CD4-positive, alpha-beta memory T cell (primary cell): ENCODE measurements at regions not wholly inside any gene's neighbourhood (a gene's known extent, or its start where the extent isn't known, plus 50 kb on each side); places are given as distances from the start of the nearest gene placed in this dataset.
"Not testable (repeated sequence)": the region's sequence is repeated elsewhere in the genome, so short reads cannot be mapped to it uniquely, and the experiment has no call there.

Source experiments
- CTCF ChIA-PET: fragments of 350-600 bp; sonication (Branson Sonifier 250); formaldehyde crosslinking; loops from one replicate; lab custom pipeline; 2021; ENCODE audit warnings: inconsistent platforms; ENCODE audit not compliant: partially characterized antibody; lab: Charles Lee
- POLR2A ChIA-PET: fragments of 350-600 bp; sonication (Branson Sonifier 250); formaldehyde crosslinking; loops from one replicate; lab custom pipeline; 2021; ENCODE audit not compliant: partially characterized antibody; lab: Charles Lee
- DNase-seq, 5 donors: peaks; one replicate each; pipeline versions ENCODE4 v3.0.0 to v3.0.0-alpha.2; 2020 to 2022; ENCODE audit warnings: mixed read lengths in 1 of 5
- H3K27ac ChIP-seq: one replicate; pipeline ENCODE4 v1.7.0; 2013; ENCODE audit warnings: low read depth, low read length
- H3K27me3 ChIP-seq: 2 replicates; pipeline ENCODE4 v1.7.0; 2013; ENCODE audit warnings: mild to moderate bottlenecking, low read length, moderate library complexity; ENCODE audit not compliant: insufficient read depth
- H3K36me3 ChIP-seq: 2 replicates; pipeline ENCODE4 v1.7.0; 2013; ENCODE audit warnings: mild to moderate bottlenecking, low read length, moderate library complexity; ENCODE audit not compliant: insufficient read depth
- H3K4me1 ChIP-seq: 2 replicates; pipeline ENCODE4 v1.7.0; 2013; ENCODE audit warnings: mild to moderate bottlenecking, low read length, moderate library complexity; ENCODE audit not compliant: insufficient read depth
- H3K4me3 ChIP-seq, 2 donors: one replicate each; pipeline ENCODE4 v1.7.0; 2013; ENCODE audit warnings: low read length in 2 of 2, mild to moderate bottlenecking in 1 of 2
- H3K9me3 ChIP-seq, 2 donors: one replicate each; pipeline ENCODE4 v1.7.0; 2013; ENCODE audit warnings: low read length in 2 of 2, control low read depth in 1 of 2; ENCODE audit not compliant: control insufficient read depth in 1 of 2
- H3K27ac Mint-ChIP-seq, 7 donors: one replicate each; pipeline ENCODE4 v1.8.0; 2020 to 2021; ENCODE audit warnings: mixed read lengths in 7 of 7, mild to moderate bottlenecking in 6 of 7, inconsistent platforms in 3 of 7, moderate library complexity in 3 of 7
- H3K27me3 Mint-ChIP-seq, 2 donors: one replicate each; pipeline ENCODE4 v1.8.0; 2020 to 2021; ENCODE audit warnings: mixed read lengths in 2 of 2
- H3K36me3 Mint-ChIP-seq, 2 donors: one replicate each; pipeline ENCODE4 v1.8.0; 2020 to 2021; ENCODE audit warnings: mixed read lengths in 2 of 2, inconsistent platforms in 1 of 2, mild to moderate bottlenecking in 1 of 2
- H3K4me1 Mint-ChIP-seq, 4 donors: one replicate each; pipeline ENCODE4 v1.8.0; 2020 to 2021; ENCODE audit warnings: mixed read lengths in 4 of 4, mild to moderate bottlenecking in 1 of 4
- H3K4me3 Mint-ChIP-seq, 8 donors: one replicate each; pipeline ENCODE4 v1.8.0; 2020 to 2021; ENCODE audit warnings: mixed read lengths in 8 of 8, mild to moderate bottlenecking in 7 of 8, moderate library complexity in 6 of 8, inconsistent platforms in 3 of 8
- H3K9me3 Mint-ChIP-seq, 8 donors: one replicate each; pipeline ENCODE4 v1.8.0; 2020 to 2021; ENCODE audit warnings: mixed read lengths in 8 of 8, mild to moderate bottlenecking in 5 of 8, inconsistent platforms in 3 of 8, moderate library complexity in 1 of 8
- intact Hi-C: fragments of 100-400 bp; cut with micrococcal nuclease; formaldehyde crosslinking; loops from one replicate; pipeline ENCODE4 v1.15.1; 2023

GRCh38 chr13:40370661-40371060, 295.8 kb downstream of the FOXO1 start:
- no peak overlapping the region for H3K4me3 ChIP-seq
- intact Hi-C loops, result no loop called here
- Mint-ChIP-seq H3K9me3 (peaks cover 0 to 2% (median 0%) of the 10 kb centered on the region in 8 donors), H3K27ac (peak overlapping the region in 5 of 7 donors; percentile 7 to 73 (median 21)), H3K27me3 (no peaks in the 10 kb centered on the region), H3K4me1 (peaks cover 24 to 44% (median 35%) of the 10 kb centered on the region in 4 donors), H3K36me3 (no peaks in the 10 kb centered on the region), H3K4me3 (peak overlapping the region in 4 of 8 donors; percentile 24 to 67 (median 34))
- DNase-seq, result no peak
- POLR2A ChIA-PET, result interaction anchor here (1.3 kb wide), 1 partner anchor 18 kb away, joined by 3 read pairs; no protein-coding TSS in a partner anchor
- no peak overlapping the region for H3K27ac ChIP-seq
- no peaks in the 10 kb centered on the region for H3K36me3 ChIP-seq
- H3K9me3 ChIP-seq, result no peaks in the 10 kb centered on the region
- CTCF ChIA-PET, result interaction anchor here (1.3 kb wide), 2 partner anchors 10 to 16 kb away, joined by 3 read pairs; no protein-coding TSS in a partner anchor
- peaks cover 36% of the 10 kb centered on the region for H3K4me1 ChIP-seq
- H3K27me3 ChIP-seq, result no peaks in the 10 kb centered on the region

GRCh38 chr13:40371531-40372125, 294.8 kb downstream of the FOXO1 start:
- Histone ChIP-seq H3K27me3 (no peaks in the 10 kb centered on the region), H3K4me1 (peaks cover 36% of the 10 kb centered on the region), H3K27ac (no peak overlapping the region), H3K36me3 (no peaks in the 10 kb centered on the region), H3K9me3 (no peaks in the 10 kb centered on the region), H3K4me3 (no peak overlapping the region)
- H3K36me3 Mint-ChIP-seq, result no peaks in the 10 kb centered on the region
- H3K9me3 Mint-ChIP-seq, result peaks cover 0 to 2% (median 0%) of the 10 kb centered on the region in 8 donors
- POLR2A ChIA-PET, result interaction anchor here (1.3 to 1.4 kb wide), 2 partner anchors 17 kb away, joined by 3 to 4 read pairs; no protein-coding TSS in a partner anchor
- peak overlapping the region in 4 of 7 donors; percentile 21 to 66 (median 51) for H3K27ac Mint-ChIP-seq
- H3K4me1 Mint-ChIP-seq, result peaks cover 24 to 44% (median 35%) of the 10 kb centered on the region in 4 donors
- intact Hi-C loops, result no loop called here
- peak overlapping the region in 5 of 8 donors; percentile 20 to 67 (median 30) for H3K4me3 Mint-ChIP-seq
- CTCF ChIA-PET, result interaction anchor here (1.3 kb wide), 2 partner anchors 9 to 17 kb away, joined by 3 read pairs; no protein-coding TSS in a partner anchor
- H3K27me3 Mint-ChIP-seq, result no peaks in the 10 kb centered on the region
- no peak for DNase-seq

GRCh38 chr13:40373608-40374007, 292.8 kb downstream of the FOXO1 start:
- H3K36me3 ChIP-seq, H3K27me3 Mint-ChIP-seq, CTCF ChIA-PET, H3K36me3 Mint-ChIP-seq, H3K27me3 ChIP-seq, H3K9me3 Mint-ChIP-seq, H3K4me3 ChIP-seq, H3K9me3 ChIP-seq, H3K27ac ChIP-seq, POLR2A ChIA-PET, intact Hi-C loops: not testable (repeated sequence)
- peak in 4 of 5 donors; percentile 28 to 49 (median 33) for DNase-seq
- H3K4me1 ChIP-seq, result peaks cover 36% of the 10 kb centered on the region
- Mint-ChIP-seq H3K4me1 (peaks cover 29 to 48% (median 41%) of the 10 kb centered on the region in 4 donors), H3K4me3 (peak overlapping the region in 6 of 8 donors; percentile 2 to 82 (median 70)), H3K27ac (peak overlapping the region in 6 of 7 donors; percentile 2 to 85 (median 64))

GRCh38 chr13:40375489-40376171, 290.8 kb downstream of the FOXO1 start:
- H3K27me3 ChIP-seq, result no peaks in the 10 kb centered on the region
- H3K27ac ChIP-seq, result no peak overlapping the region
- H3K36me3 ChIP-seq, result no peaks in the 10 kb centered on the region
- DNase-seq, result no peak
- no peaks in the 10 kb centered on the region for H3K27me3 Mint-ChIP-seq
- H3K4me1 Mint-ChIP-seq, result peaks cover 27 to 42% (median 34%) of the 10 kb centered on the region in 4 donors
- no peak overlapping the region for H3K27ac Mint-ChIP-seq
- intact Hi-C loops, result no loop called here
- POLR2A ChIA-PET, result interaction anchor here (1.7 kb wide), 1 partner anchor 13 kb away, joined by 4 read pairs; no protein-coding TSS in a partner anchor
- H3K9me3 Mint-ChIP-seq, result peaks cover 0 to 2% (median 0%) of the 10 kb centered on the region in 8 donors
- no peaks in the 10 kb centered on the region for H3K36me3 Mint-ChIP-seq
- no peaks in the 10 kb centered on the region for H3K9me3 ChIP-seq
- H3K4me3 ChIP-seq, result no peak overlapping the region
- CTCF ChIA-PET, result interaction anchor here (1.2 kb wide), 1 partner anchor 306 kb away, joined by 3 read pairs; no protein-coding TSS in a partner anchor
- H3K4me1 ChIP-seq, result peaks cover 31% of the 10 kb centered on the region
- H3K4me3 Mint-ChIP-seq, result no peak overlapping the region

GRCh38 chr13:40376296-40376849, 290.1 kb downstream of the FOXO1 start:
- ChIA-PET POLR2A (interaction anchor here (1.7 kb wide), 1 partner anchor 13 kb away, joined by 4 read pairs; no protein-coding TSS in a partner anchor), CTCF (interaction anchor here (1.2 kb wide), 1 partner anchor 307 kb away, joined by 3 read pairs; no protein-coding TSS in a partner anchor)
- Histone ChIP-seq H3K27me3 (no peaks in the 10 kb centered on the region), H3K4me1 (peaks cover 24% of the 10 kb centered on the region), H3K9me3 (no peaks in the 10 kb centered on the region), H3K4me3 (no peak overlapping the region), H3K27ac (no peak overlapping the region), H3K36me3 (no peaks in the 10 kb centered on the region)
- H3K27me3 Mint-ChIP-seq, result no peaks in the 10 kb centered on the region
- H3K4me3 Mint-ChIP-seq, result no peak overlapping the region
- no peaks in the 10 kb centered on the region for H3K36me3 Mint-ChIP-seq
- DNase-seq, result no peak
- H3K9me3 Mint-ChIP-seq, result peaks cover 0 to 2% (median 0%) of the 10 kb centered on the region in 8 donors
- H3K4me1 Mint-ChIP-seq, result peaks cover 21 to 34% (median 27%) of the 10 kb centered on the region in 4 donors
- intact Hi-C loops, result no loop called here
- H3K27ac Mint-ChIP-seq, result no peak overlapping the region

GRCh38 chr13:40376867-40377535, 289.4 kb downstream of the FOXO1 start:
- Histone ChIP-seq H3K4me3 (no peak overlapping the region), H3K27me3 (no peaks in the 10 kb centered on the region), H3K4me1 (peaks cover 17% of the 10 kb centered on the region), H3K9me3 (no peaks in the 10 kb centered on the region), H3K27ac (no peak overlapping the region), H3K36me3 (no peaks in the 10 kb centered on the region)
- intact Hi-C loops, result no loop called here
- Mint-ChIP-seq H3K4me3 (no peak overlapping the region), H3K9me3 (peaks cover 0 to 2% (median 0%) of the 10 kb centered on the region in 8 donors), H3K27me3 (no peaks in the 10 kb centered on the region), H3K4me1 (peaks cover 20 to 29% (median 23%) of the 10 kb centered on the region in 4 donors), H3K27ac (peak overlapping the region in 2 of 7 donors; percentile 32 to 48), H3K36me3 (no peaks in the 10 kb centered on the region)
- CTCF ChIA-PET, result no interaction called here
- POLR2A ChIA-PET, result interaction anchor here (1.7 kb wide), 1 partner anchor 12 kb away, joined by 4 read pairs; no protein-coding TSS in a partner anchor
- no peak for DNase-seq
